HG02973 (cell line): ENCODE measurements at regions not wholly inside any gene's neighbourhood (a gene's known extent, or its start where the extent isn't known, plus 50 kb on each side); places are given as distances from the start of the nearest gene placed in this dataset.
"Not testable (repeated sequence)": the region's sequence is repeated elsewhere in the genome, so short reads cannot be mapped to it uniquely, and the experiment has no call there.

Source experiments
- ATAC-seq: cut with Tn5 transposase; IDR thresholded peaks from one replicate; pipeline ENCODE4 v1.9.1; 2021; ENCODE audit warnings: moderate library complexity; ENCODE audit not compliant: unreplicated experiment

- ATAC-seq: no peak
These were observed 397.4 kb downstream of the OTOL1 start for GRCh38 chr3:161893972-161894371.

GRCh38 chr3:161894657-161895056 lies 398.0 kb downstream of the OTOL1 start:
- no peak for ATAC-seq

- ATAC-seq: no peak
These were observed 409.0 kb downstream of the OTOL1 start for GRCh38 chr3:161905520-161906132.

DNA sequence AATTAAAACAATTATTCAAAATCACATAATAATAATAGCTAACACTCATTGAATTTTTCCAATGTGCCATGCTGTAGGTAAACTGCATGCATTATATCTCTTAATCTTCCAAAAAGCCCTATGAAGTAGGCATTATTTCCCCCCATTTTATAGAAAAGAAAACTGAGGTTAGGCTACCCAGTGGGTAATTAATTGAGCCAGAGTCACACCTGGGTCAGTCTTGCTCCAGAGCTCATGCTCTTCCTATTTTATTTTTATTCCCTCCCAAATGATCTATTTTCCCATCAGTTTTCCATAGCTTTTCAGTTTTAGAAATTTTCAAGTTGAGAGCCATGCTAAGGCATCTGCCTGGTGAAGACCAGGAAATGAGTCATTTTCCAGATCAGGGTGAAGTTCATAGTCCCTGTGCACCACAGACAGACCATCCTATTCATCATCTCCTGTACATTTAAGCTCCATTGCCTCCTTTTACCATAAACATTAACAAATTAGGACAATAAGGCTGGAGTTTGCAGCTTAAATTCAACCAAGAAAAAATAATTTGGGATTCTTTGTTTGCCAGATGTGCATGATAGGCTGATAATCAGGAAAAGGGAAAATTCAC lies 417.3 kb downstream of the OTOL1 start:
- ATAC-seq: no peak

DNA sequence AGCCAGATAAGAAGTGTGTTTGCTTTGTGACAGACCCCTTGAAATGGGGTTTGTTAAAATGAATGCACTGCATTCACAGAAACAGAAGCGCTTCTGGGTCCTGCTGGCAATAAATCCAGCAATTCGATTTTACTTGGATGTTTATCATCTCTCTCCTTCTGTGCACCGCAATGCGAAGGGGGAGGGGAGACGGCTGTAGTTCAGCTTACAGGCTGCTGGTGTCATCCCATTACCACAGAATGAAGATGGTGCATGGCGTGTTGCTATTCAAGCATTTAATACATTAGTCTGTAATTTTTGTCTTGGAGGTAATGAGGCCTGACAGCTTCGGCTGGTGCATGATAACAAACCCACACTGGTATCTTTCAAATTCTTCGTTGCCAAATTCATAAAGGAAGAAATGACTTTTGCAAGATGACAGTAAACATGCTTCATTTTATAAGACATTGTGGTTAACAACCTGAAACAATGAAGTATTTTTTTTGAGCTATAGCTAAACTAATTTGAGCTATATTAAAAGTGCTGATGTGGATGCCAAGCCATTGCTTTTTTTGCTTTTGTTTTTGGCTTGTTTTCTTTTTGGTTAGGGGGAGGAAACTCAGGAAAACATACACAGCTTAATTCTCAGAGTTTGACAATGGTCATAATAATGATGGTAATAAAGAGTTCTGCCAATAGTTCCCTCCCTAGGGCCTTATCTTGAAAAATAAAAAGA lies 418.3 kb downstream of the OTOL1 start:
- ATAC-seq: no peak

DNA sequence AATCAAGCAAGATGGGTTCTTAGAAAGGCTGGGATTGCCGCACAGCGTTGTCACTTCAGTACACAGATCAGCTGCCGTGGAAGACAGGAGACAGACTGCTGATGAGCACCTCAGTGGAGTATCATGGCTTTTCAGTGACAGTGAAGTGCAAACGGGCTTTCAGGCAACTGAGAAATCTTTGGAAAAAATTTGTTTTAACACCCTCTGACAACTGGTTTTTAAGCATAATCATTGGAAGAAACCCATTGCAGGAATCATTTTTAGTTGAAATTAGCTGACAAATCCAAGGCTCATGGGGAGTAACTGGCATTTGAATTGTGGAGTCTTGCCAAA lies 418.8 kb downstream of the OTOL1 start:
- no peak for ATAC-seq

GRCh38 chr3:161920196-161920595 lies 423.6 kb downstream of the OTOL1 start:
- no peak for ATAC-seq

- ATAC-seq: no peak
These were observed 429.2 kb downstream of the OTOL1 start for GRCh38 chr3:161925749-161926360.

GRCh38 chr3:161927131-161927530 lies 430.5 kb downstream of the OTOL1 start:
- ATAC-seq: no peak

DNA sequence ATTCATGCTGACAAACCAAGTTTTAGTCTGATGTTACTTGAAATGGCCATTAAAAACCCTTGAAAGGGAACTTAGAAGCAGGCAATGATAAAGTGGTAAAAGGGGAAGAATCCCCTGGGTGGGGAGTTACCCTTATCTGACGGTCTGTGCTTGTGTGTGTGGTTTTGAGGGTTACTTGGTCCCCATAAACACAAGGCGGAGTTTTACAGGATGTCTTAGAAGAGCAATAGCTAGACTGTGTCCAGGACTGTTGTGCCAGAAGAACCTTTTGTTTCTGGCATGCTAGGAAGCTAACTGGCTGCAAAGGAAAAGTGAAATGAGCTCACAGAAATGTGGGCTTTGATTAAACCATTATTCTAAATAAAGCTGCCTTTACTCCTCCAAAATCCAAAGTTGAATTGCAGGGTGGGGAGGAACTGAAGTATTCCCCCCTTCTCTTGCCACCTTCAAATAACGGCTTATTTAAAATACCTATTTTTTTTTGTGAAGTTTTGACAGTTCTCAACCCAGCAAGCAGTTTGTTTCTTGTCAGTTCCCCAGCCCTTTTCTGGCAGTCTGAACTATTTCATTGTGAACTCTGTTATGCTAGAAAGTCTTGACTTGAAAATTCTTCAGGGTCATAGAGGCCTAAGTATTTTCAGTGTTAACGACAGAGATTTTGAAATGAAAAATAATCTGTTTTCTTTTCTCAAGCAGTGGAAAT lies 443.5 kb downstream of the OTOL1 start:
- ATAC-seq: no peak

- no peak for ATAC-seq
These were observed 444.0 kb downstream of the OTOL1 start for GRCh38 chr3:161940621-161940965.

- ATAC-seq: no peak
These were observed 445.3 kb downstream of the OTOL1 start for GRCh38 chr3:161941891-161942290.

- ATAC-seq: not testable (repeated sequence)
These were observed 447.3 kb downstream of the OTOL1 start for GRCh38 chr3:161943801-161944345.

- ATAC-seq: no peak
These were observed 449.9 kb downstream of the OTOL1 start for GRCh38 chr3:161946443-161946960.

- no peak for ATAC-seq
These were observed 453.8 kb downstream of the OTOL1 start for GRCh38 chr3:161950318-161950868.

GRCh38 chr3:161957467-161957866 lies 460.9 kb downstream of the OTOL1 start:
- ATAC-seq: no peak

GRCh38 chr3:161964857-161965256 lies 468.2 kb downstream of the OTOL1 start:
- no peak for ATAC-seq

GRCh38 chr3:161969867-161970266 lies 473.3 kb downstream of the OTOL1 start:
- no peak for ATAC-seq

DNA sequence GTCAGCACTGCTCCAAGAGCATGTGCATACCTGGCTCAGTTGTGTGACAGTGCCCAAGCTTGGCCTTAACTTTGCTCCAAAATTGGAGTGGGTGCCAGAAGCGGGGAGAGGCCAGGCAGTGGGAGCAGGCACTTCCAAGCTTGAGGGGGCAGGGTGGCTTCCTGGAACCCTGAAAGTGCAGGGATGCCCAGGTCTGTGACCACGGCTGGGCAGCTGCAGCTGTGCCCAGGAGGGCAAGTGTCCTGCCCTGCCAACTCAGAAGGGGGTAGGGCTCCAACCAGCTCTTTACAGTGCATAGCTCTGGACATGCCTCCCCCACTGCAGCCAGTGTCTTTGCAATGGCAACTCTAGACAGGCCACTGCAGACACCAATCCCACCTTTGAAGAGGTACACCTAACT lies 478.6 kb downstream of the OTOL1 start:
- ATAC-seq: no peak

DNA sequence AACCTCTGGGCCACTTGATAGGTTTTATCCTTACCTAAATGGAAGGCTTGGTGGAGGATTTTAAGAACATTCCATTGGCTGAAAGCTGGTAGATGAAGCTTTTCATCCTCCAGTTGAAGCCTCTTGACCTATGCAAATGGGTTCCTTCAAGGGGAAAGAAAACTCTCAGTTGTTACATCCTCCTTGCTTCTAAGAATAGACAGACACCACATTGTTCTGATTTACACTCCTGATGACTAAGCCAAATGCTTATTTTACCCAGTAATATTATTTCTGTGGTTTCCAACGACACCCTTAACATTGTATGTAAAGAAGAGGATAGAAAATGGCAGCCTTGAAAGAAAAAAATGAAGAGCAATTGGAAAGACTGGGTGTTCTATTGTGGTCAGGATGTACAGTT lies 480.5 kb downstream of the OTOL1 start:
- ATAC-seq: no peak

GRCh38 chr3:161977850-161978249 lies 481.2 kb downstream of the OTOL1 start:
- no peak for ATAC-seq
